ENCODE measurements at regions not wholly inside any gene's neighbourhood (a gene's known extent, or its start where the extent isn't known, plus 50 kb on each side); places are given as distances from the start of the nearest gene placed in this dataset.
"Not testable (repeated sequence)": the region's sequence is repeated elsewhere in the genome, so short reads cannot be mapped to it uniquely, and the experiment has no call there.

DNA sequence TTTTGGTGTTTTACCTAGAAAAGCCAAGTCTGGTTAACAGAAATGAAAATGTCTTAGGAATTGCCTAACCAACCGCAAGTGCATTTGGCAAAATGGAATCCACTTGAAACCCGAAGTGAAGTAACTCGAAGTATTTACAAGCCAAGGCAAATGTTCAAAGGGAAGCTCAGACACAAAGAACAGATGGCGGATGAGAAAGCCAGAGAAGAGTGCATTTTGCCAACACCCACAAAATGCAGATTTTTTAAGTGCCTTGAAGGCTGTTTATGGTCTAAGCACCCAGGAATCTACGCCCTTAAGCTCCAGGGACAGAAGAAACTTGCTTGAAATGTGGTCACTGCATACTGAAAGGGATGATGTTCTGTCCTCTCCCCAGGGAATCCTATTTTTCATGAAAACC lies 70.0 kb upstream of the TBXT start:
- CTCF ChIA-PET = no interaction called here
- no peaks in the 10 kb centered on the region; the same call in 1 of the 2 replicates for H3K9me3 ChIP-seq (ENCODE audit: control insufficient read depth, insufficient read depth, low read length)
- TF ChIP-seq, protein P1, sequence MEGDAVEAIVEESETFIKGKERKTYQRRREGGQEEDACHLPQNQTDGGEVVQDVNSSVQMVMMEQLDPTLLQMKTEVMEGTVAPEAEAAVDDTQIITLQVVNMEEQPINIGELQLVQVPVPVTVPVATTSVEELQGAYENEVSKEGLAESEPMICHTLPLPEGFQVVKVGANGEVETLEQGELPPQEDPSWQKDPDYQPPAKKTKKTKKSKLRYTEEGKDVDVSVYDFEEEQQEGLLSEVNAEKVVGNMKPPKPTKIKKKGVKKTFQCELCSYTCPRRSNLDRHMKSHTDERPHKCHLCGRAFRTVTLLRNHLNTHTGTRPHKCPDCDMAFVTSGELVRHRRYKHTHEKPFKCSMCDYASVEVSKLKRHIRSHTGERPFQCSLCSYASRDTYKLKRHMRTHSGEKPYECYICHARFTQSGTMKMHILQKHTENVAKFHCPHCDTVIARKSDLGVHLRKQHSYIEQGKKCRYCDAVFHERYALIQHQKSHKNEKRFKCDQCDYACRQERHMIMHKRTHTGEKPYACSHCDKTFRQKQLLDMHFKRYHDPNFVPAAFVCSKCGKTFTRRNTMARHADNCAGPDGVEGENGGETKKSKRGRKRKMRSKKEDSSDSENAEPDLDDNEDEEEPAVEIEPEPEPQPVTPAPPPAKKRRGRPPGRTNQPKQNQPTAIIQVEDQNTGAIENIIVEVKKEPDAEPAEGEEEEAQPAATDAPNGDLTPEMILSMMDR (IDR thresholded peaks at IDR 0.05; ENCODE audit: low read depth, low read length) = no peak
- POLR2A ChIA-PET = no interaction called here
- DNase-seq (ENCODE audit: low read depth, low spot score) = no peak
- H3K4me3 ChIP-seq (ENCODE audit: low read depth, low read length) = no peak overlapping the region
- peaks cover 5% of the 10 kb centered on the region for H3K27me3 ChIP-seq (ENCODE audit: control insufficient read depth, insufficient read depth, low read length)
- H3K27ac ChIP-seq (ENCODE audit: low read depth, low read length) = no peak overlapping the region

DNA sequence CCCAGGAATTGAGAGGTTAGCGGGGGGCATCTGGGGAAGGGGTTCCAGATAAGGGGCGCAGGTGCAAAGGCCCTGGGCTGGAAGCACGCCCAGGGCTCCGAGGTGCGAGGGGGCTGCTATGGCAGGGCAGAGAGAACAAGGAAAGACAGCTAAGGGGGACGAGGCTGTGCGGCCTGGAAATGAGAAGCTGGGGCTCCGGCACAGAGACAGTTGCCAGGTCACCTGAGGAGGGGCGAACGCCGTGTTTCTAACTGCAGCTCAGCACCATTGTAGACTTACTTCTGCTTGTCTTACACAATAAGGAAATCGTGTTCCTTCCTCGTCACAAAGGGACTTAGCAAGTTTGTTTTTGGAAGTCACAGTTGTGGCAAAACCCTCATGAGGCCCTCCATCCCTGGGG lies 68.9 kb upstream of the TBXT start:
- TF ChIP-seq, protein P1 (IDR thresholded peaks at IDR 0.05; ENCODE audit: low read depth, low read length) = no peak
- no peak for DNase-seq (ENCODE audit: low read depth, low spot score)
- Histone ChIP-seq H3K27me3 (ENCODE audit: control insufficient read depth, insufficient read depth, low read length) (peaks cover 5% of the 10 kb centered on the region), H3K4me3 (ENCODE audit: low read depth, low read length) (no peak overlapping the region), H3K27ac (ENCODE audit: low read depth, low read length) (no peak overlapping the region), H3K9me3 (ENCODE audit: control insufficient read depth, insufficient read depth, low read length) (no peaks in the 10 kb centered on the region; the same call in 1 of the 2 replicates)
- POLR2A ChIA-PET = no interaction called here
- CTCF ChIA-PET = no interaction called here

DNA sequence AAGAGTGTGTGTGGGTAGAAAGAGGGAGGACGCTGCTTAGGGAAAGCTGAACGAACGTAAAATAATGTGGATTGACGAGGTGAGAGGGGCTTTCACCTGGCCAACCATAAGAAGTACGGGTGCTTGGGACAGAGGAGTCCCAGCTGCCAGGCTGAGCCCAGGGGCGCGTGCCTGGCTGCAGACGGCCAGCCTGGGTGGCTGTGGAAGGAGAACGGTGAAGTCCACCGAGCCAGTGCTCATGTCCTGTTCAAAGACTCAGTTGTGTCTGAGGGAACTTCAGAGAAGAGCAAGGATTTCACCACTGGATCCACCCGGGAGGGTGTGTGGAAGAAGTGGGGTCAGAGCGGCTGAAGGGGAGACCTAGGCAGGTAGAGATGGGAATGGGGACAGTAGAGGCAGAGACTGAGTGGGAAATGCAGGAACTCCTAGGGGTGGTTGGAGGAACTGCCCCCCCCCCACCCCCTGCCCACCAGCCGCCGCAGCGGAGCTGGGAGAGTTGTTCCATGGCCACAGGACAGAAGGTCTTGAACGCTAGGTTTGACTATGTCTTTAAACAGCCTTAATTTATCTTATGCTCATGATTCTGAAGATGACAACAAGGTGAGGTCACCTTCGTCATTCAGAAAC lies 68.1 kb upstream of the TBXT start:
- H3K9me3 ChIP-seq (ENCODE audit: control insufficient read depth, insufficient read depth, low read length) = no peaks in the 10 kb centered on the region; the same call in 1 of the 2 replicates
- no peak overlapping the region for H3K27ac ChIP-seq (ENCODE audit: low read depth, low read length)
- peaks cover 2% of the 10 kb centered on the region for H3K27me3 ChIP-seq (ENCODE audit: control insufficient read depth, insufficient read depth, low read length)
- no peak for DNase-seq (ENCODE audit: low read depth, low spot score)
- ChIA-PET CTCF (no interaction called here), POLR2A (no interaction called here)
- H3K4me3 ChIP-seq (ENCODE audit: low read depth, low read length) = no peak overlapping the region
- TF ChIP-seq, protein P1 (IDR thresholded peaks at IDR 0.05; ENCODE audit: low read depth, low read length) = no peak

DNA sequence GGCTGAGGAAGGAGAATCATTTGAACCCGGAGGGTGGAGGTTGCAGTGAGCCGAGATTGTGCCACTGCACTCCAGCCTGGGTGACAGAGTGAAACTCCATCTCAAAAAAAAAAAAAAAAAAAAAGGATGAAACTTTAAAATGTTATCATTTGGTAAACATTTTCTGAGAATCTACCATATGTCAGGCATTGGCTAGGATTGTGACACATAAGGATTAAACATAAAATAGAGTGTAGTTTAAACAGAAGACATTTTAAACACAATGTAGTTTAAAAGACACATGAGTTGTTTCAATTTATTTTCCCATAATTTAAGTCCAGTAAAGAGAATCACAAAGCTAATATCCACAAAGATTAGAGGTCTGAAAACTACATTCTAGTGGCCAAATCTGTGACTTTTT lies 63.5 kb upstream of the TBXT start:
- POLR2A ChIA-PET; H3K9me3 ChIP-seq (ENCODE audit: control insufficient read depth, insufficient read depth, low read length); DNase-seq (ENCODE audit: low read depth, low spot score); H3K4me3 ChIP-seq (ENCODE audit: low read depth, low read length); CTCF ChIA-PET; H3K27me3 ChIP-seq (ENCODE audit: control insufficient read depth, insufficient read depth, low read length); H3K27ac ChIP-seq (ENCODE audit: low read depth, low read length): not testable (repeated sequence)

DNA sequence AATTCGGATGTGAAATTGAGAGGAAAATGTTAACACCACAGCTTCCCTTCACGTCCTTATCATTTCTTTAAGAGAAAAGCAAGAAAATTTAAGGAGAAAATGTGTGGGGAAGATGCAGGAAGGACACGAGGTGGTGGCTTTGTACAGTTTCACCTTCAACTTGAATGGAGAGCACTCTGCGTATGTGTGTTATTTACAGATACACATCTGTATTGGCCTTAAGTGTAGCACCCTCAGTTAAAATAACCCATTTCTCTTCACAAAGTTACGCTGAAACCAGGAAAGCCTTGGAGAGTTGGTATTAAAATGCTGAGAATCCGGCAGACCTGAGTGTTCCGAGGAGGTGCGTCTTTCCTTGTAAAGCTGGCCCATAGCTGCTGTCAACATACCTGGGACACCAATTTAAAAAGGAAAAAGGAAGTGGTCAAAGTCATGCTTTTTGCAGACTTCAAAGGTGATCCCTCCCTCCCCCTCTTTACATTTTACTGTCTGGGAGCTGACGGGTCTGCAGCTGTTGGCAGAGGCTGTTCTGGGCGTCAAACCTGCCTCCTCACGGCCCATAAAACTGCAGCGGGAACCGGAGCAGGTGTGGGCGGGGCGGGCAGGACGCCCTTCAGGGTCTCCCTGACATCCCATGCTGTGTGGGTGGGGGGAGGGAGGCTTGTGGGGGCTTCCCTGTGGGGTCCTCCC lies 61.3 kb upstream of the TBXT start:
- H3K4me3 ChIP-seq (ENCODE audit: low read depth, low read length) = no peak overlapping the region
- CTCF ChIA-PET = no interaction called here
- no peak for DNase-seq (ENCODE audit: low read depth, low spot score)
- TF ChIP-seq, protein P1 (IDR thresholded peaks at IDR 0.05; ENCODE audit: low read depth, low read length) = no peak
- H3K9me3 ChIP-seq (ENCODE audit: control insufficient read depth, insufficient read depth, low read length) = no peaks in the 10 kb centered on the region
- H3K27ac ChIP-seq (ENCODE audit: low read depth, low read length) = no peak overlapping the region
- POLR2A ChIA-PET = no interaction called here
- no peaks in the 10 kb centered on the region for H3K27me3 ChIP-seq (ENCODE audit: control insufficient read depth, insufficient read depth, low read length)

Measured in AG04450 (cell line).